ENCODE measurements at regions not wholly inside any gene's neighbourhood (a gene's known extent, or its start where the extent isn't known, plus 50 kb on each side); places are given as distances from the start of the nearest gene placed in this dataset.

- H3K4me3 Mint-ChIP-seq, result no peak overlapping the region
- ChIA-PET CTCF (no interaction called here), POLR2A (no interaction called here)
- Histone ChIP-seq H3K9me3 (ENCODE audit: control insufficient read depth in 1 of 2, insufficient read depth in 1 of 2, low read length in 2 of 2) (no peaks in the 10 kb centered on the region), H3K4me3 (ENCODE audit: low read length) (no peak overlapping the region), H3K36me3 (ENCODE audit: insufficient read depth, low read length) (no peaks in the 10 kb centered on the region), H3K4me1 (ENCODE audit: insufficient read depth, low read length) (no peaks in the 10 kb centered on the region), H3K27me3 (ENCODE audit: control insufficient read depth in 1 of 2, insufficient read depth in 2 of 2, low read length in 2 of 2) (no peaks in the 10 kb centered on the region), H3K27ac (ENCODE audit: low read depth in 1 of 2, low read length in 2 of 2) (no peak overlapping the region)
- TF ChIP-seq CTCF (IDR thresholded peaks at IDR 0.05), result no peak
- intact Hi-C loops (cut with DNase I, micrococcal nuclease), result no loop called here
- no peak overlapping the region for H3K27ac Mint-ChIP-seq
- H3K9me3 Mint-ChIP-seq, result no peaks in the 10 kb centered on the region
- no peaks in the 10 kb centered on the region for H3K36me3 Mint-ChIP-seq (ENCODE audit: low read depth)
- H3K27me3 Mint-ChIP-seq, result no peaks in the 10 kb centered on the region
- H3K4me1 Mint-ChIP-seq (ENCODE audit: low read depth), result peaks cover 8% of the 10 kb centered on the region
- DNase-seq, result no peak
- no peak for ATAC-seq (ENCODE audit: poor library complexity)
Measured at GRCh38 chr10:88185830-88186229, 322.4 kb downstream of the PTEN start.

DNA sequence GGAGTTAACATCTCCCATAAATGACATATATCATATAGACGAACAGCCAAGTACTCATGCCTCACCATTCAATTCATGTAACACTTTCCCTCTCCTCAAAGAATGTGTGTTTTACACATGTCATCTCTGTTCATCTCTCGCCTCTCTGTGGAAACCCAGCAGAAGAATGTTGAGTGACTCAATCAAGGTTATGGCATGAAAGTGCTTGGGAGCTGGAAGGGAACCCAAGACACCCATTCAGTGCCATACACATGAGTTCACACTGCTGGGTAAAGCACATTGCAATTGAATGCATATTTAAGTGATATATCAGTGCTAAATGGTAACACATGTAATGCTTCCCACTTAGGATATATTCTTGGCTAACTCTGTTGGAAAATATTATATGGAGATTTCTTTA is 322.9 kb downstream of the PTEN start:
- no peaks in the 10 kb centered on the region for H3K27me3 Mint-ChIP-seq
- ChIA-PET CTCF (no interaction called here), POLR2A (no interaction called here)

GRCh38 chr10:88187472-88187871 is 324.0 kb downstream of the PTEN start:
- intact Hi-C loops (cut with DNase I, micrococcal nuclease), result no loop called here
- no peak overlapping the region for H3K27ac Mint-ChIP-seq
- Histone ChIP-seq H3K36me3 (ENCODE audit: insufficient read depth, low read length) (no peaks in the 10 kb centered on the region), H3K27me3 (ENCODE audit: control insufficient read depth in 1 of 2, insufficient read depth in 2 of 2, low read length in 2 of 2) (no peaks in the 10 kb centered on the region), H3K4me3 (ENCODE audit: low read length) (no peak overlapping the region), H3K27ac (ENCODE audit: low read depth in 1 of 2, low read length in 2 of 2) (no peak overlapping the region), H3K4me1 (ENCODE audit: insufficient read depth, low read length) (no peaks in the 10 kb centered on the region), H3K9me3 (ENCODE audit: control insufficient read depth in 1 of 2, insufficient read depth in 1 of 2, low read length in 2 of 2) (no peaks in the 10 kb centered on the region)
- H3K4me3 Mint-ChIP-seq, result no peak overlapping the region
- H3K9me3 Mint-ChIP-seq, result no peaks in the 10 kb centered on the region
- no peak for ATAC-seq (ENCODE audit: poor library complexity)
- ChIA-PET CTCF (no interaction called here), POLR2A (no interaction called here)
- no peak for DNase-seq
- H3K36me3 Mint-ChIP-seq (ENCODE audit: low read depth), result no peaks in the 10 kb centered on the region
- H3K27me3 Mint-ChIP-seq, result no peaks in the 10 kb centered on the region
- no peak for TF ChIP-seq CTCF (IDR thresholded peaks at IDR 0.05)
- peaks cover 17% of the 10 kb centered on the region for H3K4me1 Mint-ChIP-seq (ENCODE audit: low read depth)

More for the DNA sequence above, 322.9 kb downstream of the PTEN start:
- ATAC-seq (ENCODE audit: poor library complexity), result no peak
- H3K4me1 ChIP-seq (ENCODE audit: insufficient read depth, low read length), result no peaks in the 10 kb centered on the region
- Mint-ChIP-seq H3K9me3 (no peaks in the 10 kb centered on the region), H3K27ac (no peak overlapping the region), H3K36me3 (ENCODE audit: low read depth) (no peaks in the 10 kb centered on the region), H3K4me3 (no peak overlapping the region), H3K4me1 (ENCODE audit: low read depth) (peaks cover 8% of the 10 kb centered on the region)
- no peak for DNase-seq
- no peaks in the 10 kb centered on the region for H3K36me3 ChIP-seq (ENCODE audit: insufficient read depth, low read length)
- H3K9me3 ChIP-seq (ENCODE audit: control insufficient read depth in 1 of 2, insufficient read depth in 1 of 2, low read length in 2 of 2), result no peaks in the 10 kb centered on the region
- H3K27me3 ChIP-seq (ENCODE audit: control insufficient read depth in 1 of 2, insufficient read depth in 2 of 2, low read length in 2 of 2), result no peaks in the 10 kb centered on the region
- intact Hi-C loops (cut with DNase I, micrococcal nuclease), result no loop called here
- TF ChIP-seq CTCF (IDR thresholded peaks at IDR 0.05), result no peak
- no peak overlapping the region for H3K4me3 ChIP-seq (ENCODE audit: low read length)
- no peak overlapping the region for H3K27ac ChIP-seq (ENCODE audit: low read depth in 1 of 2, low read length in 2 of 2)
